ENCODE measurements at regions not wholly inside any gene's neighbourhood (a gene's known extent, or its start where the extent isn't known, plus 50 kb on each side); places are given as distances from the start of the nearest gene placed in this dataset.

DNA sequence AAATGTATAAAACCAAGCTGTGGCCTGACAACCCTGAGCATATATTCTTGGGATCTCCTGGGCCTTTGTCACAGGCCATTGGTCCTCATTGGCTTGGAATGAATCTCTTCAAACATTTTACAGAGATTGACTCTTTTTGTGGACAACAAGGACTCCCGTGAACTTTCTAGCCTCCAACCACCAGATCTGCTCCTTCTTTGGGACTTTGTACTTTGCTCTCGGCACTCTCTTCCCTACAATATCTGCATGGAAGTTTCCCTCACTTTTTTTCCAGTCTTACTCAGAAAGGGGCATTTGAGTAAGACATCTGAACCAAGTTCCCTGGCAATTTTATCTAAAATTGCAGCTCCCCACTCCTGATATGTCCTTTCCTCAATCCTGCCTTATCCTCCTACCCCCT, 158.8 kb downstream of the PHLDA1 start (continued):
- TF ChIP-seq, protein P1, sequence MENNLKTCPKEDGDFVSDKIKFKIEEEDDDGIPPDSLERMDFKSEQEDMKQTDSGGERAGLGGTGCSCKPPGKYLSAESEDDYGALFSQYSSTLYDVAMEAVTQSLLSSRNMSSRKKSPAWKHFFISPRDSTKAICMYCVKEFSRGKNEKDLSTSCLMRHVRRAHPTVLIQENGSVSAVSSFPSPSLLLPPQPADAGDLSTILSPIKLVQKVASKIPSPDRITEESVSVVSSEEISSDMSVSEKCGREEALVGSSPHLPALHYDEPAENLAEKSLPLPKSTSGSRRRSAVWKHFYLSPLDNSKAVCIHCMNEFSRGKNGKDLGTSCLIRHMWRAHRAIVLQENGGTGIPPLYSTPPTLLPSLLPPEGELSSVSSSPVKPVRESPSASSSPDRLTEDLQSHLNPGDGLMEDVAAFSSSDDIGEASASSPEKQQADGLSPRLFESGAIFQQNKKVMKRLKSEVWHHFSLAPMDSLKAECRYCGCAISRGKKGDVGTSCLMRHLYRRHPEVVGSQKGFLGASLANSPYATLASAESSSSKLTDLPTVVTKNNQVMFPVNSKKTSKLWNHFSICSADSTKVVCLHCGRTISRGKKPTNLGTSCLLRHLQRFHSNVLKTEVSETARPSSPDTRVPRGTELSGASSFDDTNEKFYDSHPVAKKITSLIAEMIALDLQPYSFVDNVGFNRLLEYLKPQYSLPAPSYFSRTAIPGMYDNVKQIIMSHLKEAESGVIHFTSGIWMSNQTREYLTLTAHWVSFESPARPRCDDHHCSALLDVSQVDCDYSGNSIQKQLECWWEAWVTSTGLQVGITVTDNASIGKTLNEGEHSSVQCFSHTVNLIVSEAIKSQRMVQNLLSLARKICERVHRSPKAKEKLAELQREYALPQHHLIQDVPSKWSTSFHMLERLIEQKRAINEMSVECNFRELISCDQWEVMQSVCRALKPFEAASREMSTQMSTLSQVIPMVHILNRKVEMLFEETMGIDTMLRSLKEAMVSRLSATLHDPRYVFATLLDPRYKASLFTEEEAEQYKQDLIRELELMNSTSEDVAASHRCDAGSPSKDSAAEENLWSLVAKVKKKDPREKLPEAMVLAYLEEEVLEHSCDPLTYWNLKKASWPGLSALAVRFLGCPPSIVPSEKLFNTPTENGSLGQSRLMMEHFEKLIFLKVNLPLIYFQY (CRISPR knock-in tag; IDR thresholded peaks at IDR 0.05; ENCODE audit: borderline replicate concordance), result no peak
- TF ChIP-seq NCOR1 (IDR thresholded peaks at IDR 0.05; ENCODE audit: borderline replicate concordance, low read length), result peak; percentile 77
- no peak for TF ChIP-seq NRL (CRISPR knock-in tag; IDR thresholded peaks at IDR 0.05; ENCODE audit: borderline replicate concordance)
- TF ChIP-seq, protein P2, sequence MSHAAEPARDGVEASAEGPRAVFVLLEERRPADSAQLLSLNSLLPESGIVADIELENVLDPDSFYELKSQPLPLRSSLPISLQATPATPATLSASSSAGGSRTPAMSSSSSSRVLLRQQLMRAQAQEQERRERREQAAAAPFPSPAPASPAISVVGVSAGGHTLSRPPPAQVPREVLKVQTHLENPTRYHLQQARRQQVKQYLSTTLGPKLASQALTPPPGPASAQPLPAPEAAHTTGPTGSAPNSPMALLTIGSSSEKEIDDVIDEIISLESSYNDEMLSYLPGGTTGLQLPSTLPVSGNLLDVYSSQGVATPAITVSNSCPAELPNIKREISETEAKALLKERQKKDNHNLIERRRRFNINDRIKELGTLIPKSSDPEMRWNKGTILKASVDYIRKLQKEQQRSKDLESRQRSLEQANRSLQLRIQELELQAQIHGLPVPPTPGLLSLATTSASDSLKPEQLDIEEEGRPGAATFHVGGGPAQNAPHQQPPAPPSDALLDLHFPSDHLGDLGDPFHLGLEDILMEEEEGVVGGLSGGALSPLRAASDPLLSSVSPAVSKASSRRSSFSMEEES (CRISPR knock-in tag; IDR thresholded peaks at IDR 0.05), result 0 out of 2 replicates have a peak, but pooled peaks have one; percentile 28
- TF ChIP-seq MEIS1 (CRISPR knock-in tag; IDR thresholded peaks at IDR 0.05; ENCODE audit: borderline replicate concordance), result no peak
- TF ChIP-seq CEBPG (CRISPR knock-in tag; IDR thresholded peaks at IDR 0.05), result 0 out of 2 replicates have a peak, but pooled peaks have one; percentile 12
- TF ChIP-seq, protein P3, sequence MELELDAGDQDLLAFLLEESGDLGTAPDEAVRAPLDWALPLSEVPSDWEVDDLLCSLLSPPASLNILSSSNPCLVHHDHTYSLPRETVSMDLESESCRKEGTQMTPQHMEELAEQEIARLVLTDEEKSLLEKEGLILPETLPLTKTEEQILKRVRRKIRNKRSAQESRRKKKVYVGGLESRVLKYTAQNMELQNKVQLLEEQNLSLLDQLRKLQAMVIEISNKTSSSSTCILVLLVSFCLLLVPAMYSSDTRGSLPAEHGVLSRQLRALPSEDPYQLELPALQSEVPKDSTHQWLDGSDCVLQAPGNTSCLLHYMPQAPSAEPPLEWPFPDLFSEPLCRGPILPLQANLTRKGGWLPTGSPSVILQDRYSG (CRISPR knock-in tag; IDR thresholded peaks at IDR 0.05), result no peak
- TF ChIP-seq MBNL3 (CRISPR knock-in tag; conservative IDR thresholded peaks at IDR 0.05), result no peak
- TF ChIP-seq ZNF577 (CRISPR knock-in tag; IDR thresholded peaks at IDR 0.05; ENCODE audit: borderline replicate concordance, low read depth), result no peak
- no peak for TF ChIP-seq ZNF510 (CRISPR knock-in tag; IDR thresholded peaks at IDR 0.05; ENCODE audit: low read depth)
- TF ChIP-seq TCF7L2 (IDR thresholded peaks at IDR 0.05; ENCODE audit: low read depth, low read length), result no peak
- no peak for TF ChIP-seq NFE2L2 (IDR thresholded peaks at IDR 0.05; ENCODE audit: low read length)
- 0 out of 2 replicates have a peak, but pooled peaks have one; percentile 44 for TF ChIP-seq KLF11 (CRISPR knock-in tag; IDR thresholded peaks at IDR 0.05)
- no peak for TF ChIP-seq ZNF782 (CRISPR knock-in tag; IDR thresholded peaks at IDR 0.05; ENCODE audit: borderline replicate concordance)
- TF ChIP-seq ZNF879 (CRISPR knock-in tag; IDR thresholded peaks at IDR 0.05), result no peak
- no peak for TF ChIP-seq ZNF251 (CRISPR knock-in tag; IDR thresholded peaks at IDR 0.05)
- no peak for TF ChIP-seq ZNF225 (CRISPR knock-in tag; IDR thresholded peaks at IDR 0.05)
- TF ChIP-seq, protein P4, sequence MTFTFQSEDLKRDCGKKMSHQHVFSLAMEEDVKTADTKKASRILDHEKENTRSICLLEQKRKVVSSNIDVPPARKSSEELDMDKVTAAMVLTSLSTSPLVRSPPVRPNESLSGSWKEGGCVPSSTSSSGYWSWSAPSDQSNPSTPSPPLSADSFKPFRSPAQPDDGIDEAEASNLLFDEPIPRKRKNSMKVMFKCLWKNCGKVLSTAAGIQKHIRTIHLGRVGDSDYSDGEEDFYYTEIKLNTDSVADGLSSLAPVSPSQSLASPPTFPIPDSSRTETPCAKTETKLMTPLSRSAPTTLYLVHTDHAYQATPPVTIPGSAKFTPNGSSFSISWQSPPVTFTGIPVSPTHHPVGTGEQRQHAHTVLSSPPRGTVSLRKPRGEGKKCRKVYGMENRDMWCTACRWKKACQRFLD (CRISPR knock-in tag; IDR thresholded peaks at IDR 0.05; ENCODE audit: borderline replicate concordance), result no peak
- TF ChIP-seq, protein P5, sequence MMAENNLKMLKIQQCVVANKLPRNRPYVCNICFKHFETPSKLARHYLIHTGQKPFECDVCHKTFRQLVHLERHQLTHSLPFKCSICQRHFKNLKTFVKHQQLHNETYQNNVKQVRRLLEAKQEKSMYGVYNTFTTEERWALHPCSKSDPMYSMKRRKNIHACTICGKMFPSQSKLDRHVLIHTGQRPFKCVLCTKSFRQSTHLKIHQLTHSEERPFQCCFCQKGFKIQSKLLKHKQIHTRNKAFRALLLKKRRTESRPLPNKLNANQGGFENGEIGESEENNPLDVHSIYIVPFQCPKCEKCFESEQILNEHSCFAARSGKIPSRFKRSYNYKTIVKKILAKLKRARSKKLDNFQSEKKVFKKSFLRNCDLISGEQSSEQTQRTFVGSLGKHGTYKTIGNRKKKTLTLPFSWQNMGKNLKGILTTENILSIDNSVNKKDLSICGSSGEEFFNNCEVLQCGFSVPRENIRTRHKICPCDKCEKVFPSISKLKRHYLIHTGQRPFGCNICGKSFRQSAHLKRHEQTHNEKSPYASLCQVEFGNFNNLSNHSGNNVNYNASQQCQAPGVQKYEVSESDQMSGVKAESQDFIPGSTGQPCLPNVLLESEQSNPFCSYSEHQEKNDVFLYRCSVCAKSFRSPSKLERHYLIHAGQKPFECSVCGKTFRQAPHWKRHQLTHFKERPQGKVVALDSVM (CRISPR knock-in tag; IDR thresholded peaks at IDR 0.05), result no peak
- no peak for TF ChIP-seq AGO1 (IDR thresholded peaks at IDR 0.05; ENCODE audit: low read depth, low read length, poor library complexity, severe bottlenecking)
- no peak for TF ChIP-seq BORCS8-MEF2B (CRISPR knock-in tag; IDR thresholded peaks at IDR 0.05)
